HL-60 (cell line): ENCODE measurements at regions not wholly inside any gene's neighbourhood (a gene's known extent, or its start where the extent isn't known, plus 50 kb on each side); places are given as distances from the start of the nearest gene placed in this dataset.

Experiments
- DNase-seq, 2 experiments: peaks; one replicate each; pipeline ENCODE4 v3.0.0-alpha.2; 2010 to 2020; ENCODE audit warnings: low read depth in 1 of 2, low spot score in 1 of 2
- H3K27ac ChIP-seq: fragments of 250-450 bp; sonication (Bioruptor Pico); replicated peaks from 2 replicates; pipeline ENCODE4 v1.5.1; 2020; ENCODE audit warnings: mild to moderate bottlenecking, moderate library complexity
- H3K27me3 ChIP-seq: fragments of 250-450 bp; sonication (Bioruptor Pico); 2 replicates; pipeline ENCODE4 v1.5.1; 2021; ENCODE audit warnings: mild to moderate bottlenecking, moderate library complexity; ENCODE audit not compliant: insufficient read depth, poor library complexity, severe bottlenecking
- H3K4me3 ChIP-seq: replicated peaks from 2 replicates; pipeline ENCODE4 v1.5.1; 2011; ENCODE audit warnings: mild to moderate bottlenecking, control low read depth, low read length; ENCODE audit not compliant: insufficient read depth
- CTCF ChIP-seq: IDR thresholded peaks from one replicate; pipeline ENCODE4 v1.5.1; 2011; ENCODE audit warnings: low read length, control low read depth, inconsistent platforms; ENCODE audit not compliant: insufficient read depth
- GABPA ChIP-seq: IDR thresholded peaks from 2 replicates; pipeline ENCODE4 v1.6.1; 2012; ENCODE audit warnings: low read depth
- POLR2AphosphoS5 ChIP-seq: IDR thresholded peaks from 2 replicates; pipeline ENCODE4 v1.6.1; 2012; ENCODE audit warnings: low read depth
- SPI1 ChIP-seq: IDR thresholded peaks from 2 replicates; pipeline ENCODE4 v1.6.1; 2012; ENCODE audit warnings: low read depth, mild to moderate bottlenecking, borderline replicate concordance
- TF ChIP-seq, protein P1 (sequence below): IDR thresholded peaks from 2 replicates; pipeline ENCODE4 v1.6.1; 2012; ENCODE audit warnings: low read depth; ENCODE audit not compliant: insufficient replicate concordance

GRCh38 chr13:40102854-40103253 is 447.4 kb downstream of the COG6 start:
- DNase-seq: no peak
- no peak for TF ChIP-seq SPI1
- TF ChIP-seq GABPA: no peak
- TF ChIP-seq POLR2AphosphoS5: no peak
- no peak for TF ChIP-seq CTCF
- TF ChIP-seq, protein P1, sequence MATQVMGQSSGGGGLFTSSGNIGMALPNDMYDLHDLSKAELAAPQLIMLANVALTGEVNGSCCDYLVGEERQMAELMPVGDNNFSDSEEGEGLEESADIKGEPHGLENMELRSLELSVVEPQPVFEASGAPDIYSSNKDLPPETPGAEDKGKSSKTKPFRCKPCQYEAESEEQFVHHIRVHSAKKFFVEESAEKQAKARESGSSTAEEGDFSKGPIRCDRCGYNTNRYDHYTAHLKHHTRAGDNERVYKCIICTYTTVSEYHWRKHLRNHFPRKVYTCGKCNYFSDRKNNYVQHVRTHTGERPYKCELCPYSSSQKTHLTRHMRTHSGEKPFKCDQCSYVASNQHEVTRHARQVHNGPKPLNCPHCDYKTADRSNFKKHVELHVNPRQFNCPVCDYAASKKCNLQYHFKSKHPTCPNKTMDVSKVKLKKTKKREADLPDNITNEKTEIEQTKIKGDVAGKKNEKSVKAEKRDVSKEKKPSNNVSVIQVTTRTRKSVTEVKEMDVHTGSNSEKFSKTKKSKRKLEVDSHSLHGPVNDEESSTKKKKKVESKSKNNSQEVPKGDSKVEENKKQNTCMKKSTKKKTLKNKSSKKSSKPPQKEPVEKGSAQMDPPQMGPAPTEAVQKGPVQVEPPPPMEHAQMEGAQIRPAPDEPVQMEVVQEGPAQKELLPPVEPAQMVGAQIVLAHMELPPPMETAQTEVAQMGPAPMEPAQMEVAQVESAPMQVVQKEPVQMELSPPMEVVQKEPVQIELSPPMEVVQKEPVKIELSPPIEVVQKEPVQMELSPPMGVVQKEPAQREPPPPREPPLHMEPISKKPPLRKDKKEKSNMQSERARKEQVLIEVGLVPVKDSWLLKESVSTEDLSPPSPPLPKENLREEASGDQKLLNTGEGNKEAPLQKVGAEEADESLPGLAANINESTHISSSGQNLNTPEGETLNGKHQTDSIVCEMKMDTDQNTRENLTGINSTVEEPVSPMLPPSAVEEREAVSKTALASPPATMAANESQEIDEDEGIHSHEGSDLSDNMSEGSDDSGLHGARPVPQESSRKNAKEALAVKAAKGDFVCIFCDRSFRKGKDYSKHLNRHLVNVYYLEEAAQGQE: no peak
- Histone ChIP-seq H3K27ac (no peak overlapping the region), H3K4me3 (no peak overlapping the region), H3K27me3 (peaks cover 5% of the 10 kb centered on the region)

DNA sequence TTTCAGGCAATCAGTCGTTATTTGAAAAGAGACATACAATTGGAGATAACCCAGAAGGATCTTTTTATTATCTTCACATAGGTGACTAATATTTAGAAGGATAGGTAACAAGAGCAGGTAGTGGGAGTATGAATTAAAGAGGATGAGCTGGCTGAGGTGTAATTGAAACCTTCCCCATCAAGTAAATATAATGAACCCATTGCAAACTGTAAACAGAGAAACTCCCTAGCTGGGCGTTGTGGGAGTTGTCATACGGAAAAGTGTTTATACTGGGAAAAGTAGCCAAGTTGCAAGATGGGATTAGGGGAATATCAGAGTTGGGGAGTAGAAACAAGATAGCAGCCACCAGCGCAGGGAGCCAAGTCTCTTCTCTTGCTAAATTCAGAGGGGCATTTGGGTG is 448.4 kb downstream of the COG6 start:
- no peak for DNase-seq
- Histone ChIP-seq H3K27ac (no peak overlapping the region), H3K4me3 (no peak overlapping the region), H3K27me3 (peaks cover 5% of the 10 kb centered on the region)
- no peak for TF ChIP-seq GABPA

GRCh38 chr13:40105231-40105630 is 449.8 kb downstream of the COG6 start:
- no peak overlapping the region for H3K4me3 ChIP-seq
- TF ChIP-seq, protein P1: no peak
- TF ChIP-seq CTCF (no peak), POLR2AphosphoS5 (no peak), GABPA (no peak), SPI1 (no peak)
- DNase-seq: no peak
- H3K27ac ChIP-seq: no peak overlapping the region
- peaks cover 5% of the 10 kb centered on the region for H3K27me3 ChIP-seq

DNA sequence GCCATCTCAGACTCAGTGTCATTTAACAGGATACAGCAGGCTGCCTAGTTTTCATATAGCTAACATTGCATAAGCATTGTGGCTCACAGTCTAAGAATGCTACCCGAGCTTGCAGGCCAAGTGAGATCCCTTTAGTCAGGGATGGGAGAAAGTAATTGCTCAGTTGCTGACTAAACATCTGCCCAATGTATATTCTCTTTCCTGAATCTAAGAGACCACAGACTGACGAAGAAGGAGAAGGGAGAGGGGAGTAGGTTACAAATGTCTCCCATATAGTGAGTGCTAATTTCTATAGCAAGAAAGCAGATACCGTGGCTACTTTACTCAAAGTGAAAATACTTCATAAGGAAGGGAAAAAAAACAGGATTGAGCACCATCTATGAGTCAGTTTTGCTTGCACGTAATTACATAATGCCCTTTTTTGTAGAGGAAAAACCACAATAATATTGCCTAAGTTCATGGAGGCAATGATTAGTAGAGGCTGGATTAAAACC is 453.9 kb downstream of the COG6 start:
- TF ChIP-seq CTCF (no peak), SPI1 (no peak), POLR2AphosphoS5 (no peak), GABPA (no peak)
- TF ChIP-seq, protein P1: no peak
- Histone ChIP-seq H3K27me3 (peaks cover 8% of the 10 kb centered on the region), H3K27ac (no peak overlapping the region), H3K4me3 (no peak overlapping the region)
- DNase-seq: no peak
